ENCODE measurements at regions not wholly inside any gene's neighbourhood (a gene's known extent, or its start where the extent isn't known, plus 50 kb on each side); places are given as distances from the start of the nearest gene placed in this dataset.

GRCh38 chr22:47653921-47654320 lies 891.5 kb downstream of the TBC1D22A start:
- DNase-seq, result no peak

GRCh38 chr22:47651216-47651987 lies 889.0 kb downstream of the TBC1D22A start:
- DNase-seq, result no peak

GRCh38 chr22:47647720-47648119 lies 885.3 kb downstream of the TBC1D22A start:
- DNase-seq, result no peak

GRCh38 chr22:47647181-47647580 lies 884.7 kb downstream of the TBC1D22A start:
- DNase-seq, result no peak

- DNase-seq, result no peak
These were observed 883.5 kb downstream of the TBC1D22A start for GRCh38 chr22:47645923-47646322.

GRCh38 chr22:47645450-47645914 lies 883.0 kb downstream of the TBC1D22A start:
- no peak for DNase-seq

GRCh38 chr22:47634347-47634746 lies 871.9 kb downstream of the TBC1D22A start:
- DNase-seq, result no peak

GRCh38 chr22:47633111-47633510 lies 870.7 kb downstream of the TBC1D22A start:
- DNase-seq, result no peak

GRCh38 chr22:47632701-47633100 lies 870.3 kb downstream of the TBC1D22A start:
- DNase-seq, result no peak

- no peak for DNase-seq
These were observed 869.2 kb downstream of the TBC1D22A start for GRCh38 chr22:47631571-47632102.

- DNase-seq, result no peak
These were observed 868.5 kb downstream of the TBC1D22A start for GRCh38 chr22:47630741-47631534.

- DNase-seq, result no peak
These were observed 867.6 kb downstream of the TBC1D22A start for GRCh38 chr22:47629791-47630655.

- no peak for DNase-seq
These were observed 866.8 kb downstream of the TBC1D22A start for GRCh38 chr22:47629273-47629711.

GRCh38 chr22:47628477-47629272 lies 866.2 kb downstream of the TBC1D22A start:
- DNase-seq, result no peak

GRCh38 chr22:47627556-47628253 lies 865.3 kb downstream of the TBC1D22A start:
- no peak for DNase-seq

- no peak for DNase-seq
These were observed 864.3 kb downstream of the TBC1D22A start for GRCh38 chr22:47626428-47627390.

GRCh38 chr22:47625531-47626427 lies 863.3 kb downstream of the TBC1D22A start:
- no peak for DNase-seq

- no peak for DNase-seq
These were observed 862.5 kb downstream of the TBC1D22A start for GRCh38 chr22:47625013-47625385.
